Heart left ventricle (tissue), 16 donors: ENCODE measurements at regions not wholly inside any gene's neighbourhood (a gene's known extent, or its start where the extent isn't known, plus 50 kb on each side); places are given as distances from the start of the nearest gene placed in this dataset.
"Not testable (repeated sequence)": the region's sequence is repeated elsewhere in the genome, so short reads cannot be mapped to it uniquely, and the experiment has no call there.

Experiments
- ATAC-seq, 4 donors: fragments of 200-7000 bp; cut with Tn5 transposase; one replicate each; pipeline ENCODE4 v1.9.1; 2020 to 2022; ENCODE audit warnings: moderate library complexity in 4 of 4, mild to moderate bottlenecking in 3 of 4, moderate number of reproducible peaks in 1 of 4
- DNase-seq, 5 donors: peaks; one replicate each; pipeline ENCODE4 v3.0.0-alpha.2; 2020
- H3K27ac ChIP-seq, 12 donors: fragments of 200-600 bp; sonication (generic) in 4 of 12; one replicate each; pipeline versions ENCODE4 v1.5.0 to v1.8.0; 2016 to 2022; ENCODE audit warnings: mild to moderate bottlenecking in 2 of 12
- H3K27me3 ChIP-seq, 9 donors: fragments of 200-600 bp; sonication (generic) in 2 of 9; one replicate each; pipeline versions ENCODE4 v1.5.1 to v1.8.0; 2016 to 2022; ENCODE audit warnings: mild to moderate bottlenecking in 3 of 9
- H3K36me3 ChIP-seq, 9 donors: fragments of 200-600 bp; sonication (generic) in 2 of 9; one replicate each; pipeline versions ENCODE4 v1.5.0 to v1.8.0; 2018 to 2022; ENCODE audit warnings: mild to moderate bottlenecking in 2 of 9
- H3K4me1 ChIP-seq, 12 donors: fragments of 200-600 bp; sonication (generic) in 4 of 12; one replicate each; pipeline versions ENCODE4 v1.5.0 to v1.8.0; 2016 to 2022; ENCODE audit warnings: mild to moderate bottlenecking in 3 of 12
- H3K4me3 ChIP-seq, 12 donors: fragments of 200-600 bp; sonication (generic) in 4 of 12; one replicate each; pipeline versions ENCODE4 v1.5.0 to v1.8.0; 2017 to 2022; ENCODE audit warnings: mild to moderate bottlenecking in 9 of 12, moderate library complexity in 4 of 12
- H3K9me3 ChIP-seq, 12 donors: fragments of 200-600 bp; sonication (generic) in 4 of 12; one replicate each; pipeline versions ENCODE4 v1.5.0 to v1.8.0; 2016 to 2022; ENCODE audit warnings: mild to moderate bottlenecking in 1 of 12
- POLR2A ChIP-seq, 2 donors: fragments of 450-650 bp; IDR thresholded peaks; one replicate each; pipeline ENCODE4 v1.6.1; 2017; ENCODE audit warnings: antibody characterized with exemption in 2 of 2, mild to moderate bottlenecking in 2 of 2, moderate library complexity in 2 of 2
- WGBS, 4 donors: extraction: QIAGEN DNeasy Blood & Tissue Kit in 2 of 4; methylation state at CpG; one replicate each; pipeline versions ENCODE4 v1.1.5 to v1.1.7; 2013 to 2018; 5-methylcytosine and 5-hydroxymethylcytosine counted together
- intact Hi-C, 10 donors: fragments of 100-400 bp; cut with DNase I; formaldehyde crosslinking; loops; one replicate each; pipeline versions ENCODE4 v1.11.1 to v1.14.2; 2022
- TF ChIP-seq, protein P1 (sequence below), 12 donors: fragments of 200-600 bp; sonication (generic) in 4 of 12; IDR thresholded peaks; one replicate each; pipeline versions ENCODE4 v1.5.0 to v1.8.0; 2018 to 2022; ENCODE audit warnings: antibody characterized with exemption in 12 of 12, mild to moderate bottlenecking in 5 of 12
- donor health status: ischemic (EF 13 %, LVEDD 7.1; RV severe dilation, severe dysfunction).
- donor health status: healthy with polysubstance abuse.
- donor health status: DM: no; HTN: yes; CAD: no.
- donor health status: DM: no; HTN: no; CAD: no.
- donor health status: ischemic (EF 25% LVEDD 6.9; RV normal size, moderate dysfunction).
- donor health status: ischemic (EF 25% LVEDD 5.7; RV mildly dilated, moderate dysfunction).
- donor health status: healthy.
- donor health status: DM: yes; HTN: yes; CAD: no.
- donor health status: ischemic (EF 35%, LVEDD 5.7; RV mildly dilated, moderate dysfunction).
- donor health status: nonischemic (EF 11% LVEDD 7.7; RV severe dilation, severe dysfunction).
- donor health status: DM: yes; HTN: yes; CAD: no.
- donor health status: PGD.
- donor health status: ischemic (EF 29% LVEDD 5.4; RV normal size, mild dysfunction).
- donor health status: nonischemic (EF 23%, LVEDD 6.1; RV moderate dilation, normal function).

DNA sequence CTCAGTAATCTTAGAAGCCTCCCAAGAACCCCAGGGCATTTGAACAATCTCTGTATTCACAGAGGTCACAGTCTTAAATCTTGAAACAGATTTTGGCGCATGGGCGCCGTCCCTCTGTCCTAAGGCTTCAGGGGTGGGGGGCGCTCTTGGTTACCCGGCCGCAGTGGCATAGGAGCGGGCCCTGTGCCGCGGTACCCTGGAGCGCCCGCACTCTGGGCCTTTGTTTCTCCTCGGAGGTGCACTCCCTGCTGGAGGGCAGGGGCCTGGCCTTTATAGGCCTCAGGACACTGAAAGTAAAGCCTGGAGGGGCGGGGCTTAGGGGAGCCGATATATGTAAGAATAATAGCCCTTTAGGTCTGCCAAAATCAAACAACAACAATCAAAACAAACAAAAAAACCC is 197.3 kb upstream of the FOLH1 start:
- H3K4me3 ChIP-seq = no peak overlapping the region
- no peaks in the 10 kb centered on the region for H3K4me1 ChIP-seq
- 83 to 92% (median 90%) methylated on average over 14 of the region's 14 CpGs for WGBS, 4 donors
- H3K9me3 ChIP-seq = no peaks in the 10 kb centered on the region
- ATAC-seq = no peak
- no peak for TF ChIP-seq POLR2A (IDR thresholded peaks at IDR 0.05)
- TF ChIP-seq, protein P1, sequence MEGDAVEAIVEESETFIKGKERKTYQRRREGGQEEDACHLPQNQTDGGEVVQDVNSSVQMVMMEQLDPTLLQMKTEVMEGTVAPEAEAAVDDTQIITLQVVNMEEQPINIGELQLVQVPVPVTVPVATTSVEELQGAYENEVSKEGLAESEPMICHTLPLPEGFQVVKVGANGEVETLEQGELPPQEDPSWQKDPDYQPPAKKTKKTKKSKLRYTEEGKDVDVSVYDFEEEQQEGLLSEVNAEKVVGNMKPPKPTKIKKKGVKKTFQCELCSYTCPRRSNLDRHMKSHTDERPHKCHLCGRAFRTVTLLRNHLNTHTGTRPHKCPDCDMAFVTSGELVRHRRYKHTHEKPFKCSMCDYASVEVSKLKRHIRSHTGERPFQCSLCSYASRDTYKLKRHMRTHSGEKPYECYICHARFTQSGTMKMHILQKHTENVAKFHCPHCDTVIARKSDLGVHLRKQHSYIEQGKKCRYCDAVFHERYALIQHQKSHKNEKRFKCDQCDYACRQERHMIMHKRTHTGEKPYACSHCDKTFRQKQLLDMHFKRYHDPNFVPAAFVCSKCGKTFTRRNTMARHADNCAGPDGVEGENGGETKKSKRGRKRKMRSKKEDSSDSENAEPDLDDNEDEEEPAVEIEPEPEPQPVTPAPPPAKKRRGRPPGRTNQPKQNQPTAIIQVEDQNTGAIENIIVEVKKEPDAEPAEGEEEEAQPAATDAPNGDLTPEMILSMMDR (IDR thresholded peaks at IDR 0.05) = no peak
- no peak overlapping the region for H3K27ac ChIP-seq
- H3K36me3 ChIP-seq = no peaks in the 10 kb centered on the region
- intact Hi-C loops = no loop called here
- no peaks in the 10 kb centered on the region for H3K27me3 ChIP-seq
- DNase-seq = peak in 2 of 5 donors; percentile 15 to 16

DNA sequence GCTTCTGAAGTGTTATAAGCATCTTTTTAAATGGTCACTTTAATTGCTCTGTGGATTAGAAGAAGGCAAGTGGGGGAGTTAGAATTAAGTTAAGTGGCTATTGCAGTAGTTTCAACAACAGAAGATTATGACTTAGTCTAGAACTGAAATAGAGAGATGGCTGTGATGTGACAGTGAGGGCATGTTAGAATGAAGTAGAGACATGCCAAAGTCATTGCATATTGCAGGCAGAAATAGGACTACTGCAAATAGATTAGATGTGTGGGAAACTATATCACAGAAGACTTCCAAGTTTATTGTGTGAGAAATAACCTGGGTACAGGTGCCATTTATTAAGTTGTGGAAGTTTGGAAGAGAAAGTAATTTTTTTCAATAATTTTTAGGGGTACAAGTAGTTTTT is 187.4 kb upstream of the FOLH1 start:
- DNase-seq, H3K4me1 ChIP-seq, H3K9me3 ChIP-seq, intact Hi-C loops, H3K27ac ChIP-seq, H3K4me3 ChIP-seq, H3K27me3 ChIP-seq, H3K36me3 ChIP-seq: not testable (repeated sequence)
- ATAC-seq = peak in 1 of 4 donors; percentile 36

DNA sequence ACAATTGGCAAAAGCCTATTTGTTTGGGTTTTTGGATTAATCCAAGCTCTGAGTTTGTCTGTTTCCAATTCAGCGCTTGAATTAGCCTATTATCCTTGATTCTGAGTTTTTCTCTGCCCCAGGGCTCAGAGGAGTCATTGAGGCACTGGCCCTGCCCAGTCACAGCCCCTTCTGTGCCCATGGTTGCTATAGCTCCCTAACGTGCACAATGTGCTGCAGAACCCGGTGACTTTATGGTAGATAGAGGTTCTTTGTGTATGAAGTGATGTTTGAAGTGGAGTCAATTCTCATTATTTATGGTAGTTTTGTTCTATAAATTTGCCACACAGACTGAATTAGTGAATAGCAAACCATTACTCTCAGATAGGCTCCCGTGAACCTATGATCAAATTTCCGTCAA is 182.0 kb upstream of the FOLH1 start:
- 78 to 86% (median 82%) methylated on average over 5 of the region's 5 CpGs for whole genome bisulfite sequencing, 4 donors
- ATAC-seq, H3K4me1 ChIP-seq, H3K27ac ChIP-seq, H3K4me3 ChIP-seq, DNase-seq, H3K27me3 ChIP-seq, H3K36me3 ChIP-seq, intact Hi-C loops, H3K9me3 ChIP-seq: not testable (repeated sequence)

DNA sequence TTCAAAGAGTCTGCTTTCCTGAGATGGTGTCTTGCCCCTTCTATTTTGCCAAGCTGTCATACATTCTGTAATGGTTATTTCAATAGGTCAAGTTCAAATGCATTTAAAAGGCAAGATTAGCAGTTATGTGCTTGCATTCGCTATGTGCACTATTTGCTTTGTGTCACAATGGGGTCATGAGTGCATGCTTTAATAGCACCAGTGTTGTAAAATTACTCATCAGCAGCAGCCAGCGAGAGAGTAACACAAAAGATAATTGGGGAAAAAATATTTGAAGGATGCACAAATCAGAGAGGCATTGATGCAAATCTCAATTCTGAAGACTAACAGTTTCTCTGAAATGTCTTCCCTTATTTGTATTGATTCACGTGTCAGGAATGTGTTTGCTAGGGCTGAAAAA is 180.7 kb upstream of the FOLH1 start:
- H3K27me3 ChIP-seq, intact Hi-C loops, DNase-seq, H3K36me3 ChIP-seq, H3K4me1 ChIP-seq, H3K4me3 ChIP-seq, H3K27ac ChIP-seq, H3K9me3 ChIP-seq, ATAC-seq: not testable (repeated sequence)
- 59 to 72% (median 64%) methylated on average over 3 of the region's 3 CpGs for WGBS, 4 donors

DNA sequence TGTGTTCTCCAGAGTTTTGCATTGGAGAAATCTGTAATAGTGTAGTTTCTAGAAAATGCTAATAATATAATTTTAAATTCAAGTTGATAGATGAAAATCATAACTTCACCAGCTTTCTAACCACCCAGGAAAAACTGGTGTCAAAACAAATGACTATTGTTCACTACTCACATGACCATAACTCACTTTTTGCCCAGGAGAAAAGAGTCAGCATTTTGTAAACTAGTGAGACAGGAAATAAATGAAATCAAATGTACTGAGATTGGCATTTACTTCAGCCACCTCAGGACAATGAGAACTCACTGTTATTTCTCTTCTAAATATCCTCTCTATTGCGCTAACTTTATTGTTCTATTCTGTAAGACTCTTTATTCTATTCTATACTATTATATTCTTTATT is 176.0 kb upstream of the FOLH1 start:
- H3K4me3 ChIP-seq, intact Hi-C loops, H3K27ac ChIP-seq, ATAC-seq, H3K9me3 ChIP-seq, H3K36me3 ChIP-seq, H3K27me3 ChIP-seq, H3K4me1 ChIP-seq, DNase-seq: not testable (repeated sequence)
- 82 to 93% (median 89%) methylated on average over 1 of the region's 1 CpG for WGBS, 4 donors

DNA sequence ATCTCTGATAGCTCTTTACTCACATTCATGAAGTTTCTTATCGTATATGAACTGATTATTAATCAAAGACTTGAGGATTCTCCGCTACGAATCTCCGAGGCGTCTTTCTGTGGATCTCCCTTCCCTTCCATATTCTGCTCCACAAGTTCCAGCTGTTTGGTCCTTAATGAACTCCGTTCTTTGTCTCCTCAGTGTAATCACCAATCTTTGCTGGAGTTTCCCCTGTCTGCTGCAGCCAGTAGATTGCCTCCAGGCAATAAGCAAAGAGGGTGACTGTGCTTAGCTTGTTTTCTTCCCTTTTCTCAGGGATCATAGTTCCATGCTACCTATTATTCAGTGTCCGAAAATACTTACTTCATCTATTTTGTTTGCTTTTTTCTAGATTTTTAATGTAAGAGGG is 169.6 kb upstream of the FOLH1 start:
- no peak overlapping the region for H3K4me3 ChIP-seq
- 74 to 86% (median 80%) methylated on average over 7 of the region's 7 CpGs for WGBS, 4 donors
- no peak for DNase-seq
- peaks cover 0 to 8% (median 0%) of the 10 kb centered on the region in 12 donors for H3K4me1 ChIP-seq
- no peaks in the 10 kb centered on the region for H3K9me3 ChIP-seq
- no peaks in the 10 kb centered on the region for H3K36me3 ChIP-seq
- ATAC-seq = no peak
- H3K27me3 ChIP-seq = no peaks in the 10 kb centered on the region
- TF ChIP-seq POLR2A (IDR thresholded peaks at IDR 0.05) = no peak
- TF ChIP-seq, protein P1 (IDR thresholded peaks at IDR 0.05) = no peak
- no peak overlapping the region for H3K27ac ChIP-seq
- intact Hi-C loops = loop anchor here in 1 of 10 donors (10.0 kb wide), 1 partner anchor 153 kb away; no protein-coding TSS in a partner anchor

DNA sequence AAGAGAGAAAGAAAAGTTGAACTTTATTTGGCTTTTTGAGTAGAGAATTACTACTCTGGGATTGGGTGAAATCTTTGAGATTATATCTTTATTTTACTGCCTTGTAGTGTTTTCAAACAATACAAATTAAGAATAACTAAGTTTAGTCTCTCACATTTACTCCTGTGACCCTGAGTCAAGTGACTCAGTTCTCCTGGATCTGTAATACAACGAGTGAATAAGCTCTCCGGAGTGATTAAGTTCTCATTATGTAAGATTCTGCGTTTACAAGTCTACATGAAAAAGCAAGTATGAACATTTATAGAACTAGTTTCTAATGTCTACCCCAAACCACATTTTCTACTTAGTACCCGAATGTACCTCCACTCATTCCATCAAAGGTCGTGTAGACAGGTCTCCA is 165.5 kb upstream of the FOLH1 start:
- WGBS, 4 donors = 39 to 58% (median 56%) methylated on average over 5 of the region's 5 CpGs
- DNase-seq, H3K36me3 ChIP-seq, H3K4me3 ChIP-seq, H3K9me3 ChIP-seq, H3K27me3 ChIP-seq, ATAC-seq, H3K27ac ChIP-seq, H3K4me1 ChIP-seq: not testable (repeated sequence)
- intact Hi-C loops = loop anchor here in 2 of 10 donors (5.0 to 10.0 kb wide), 2 partner anchors 147 to 149 kb away; no protein-coding TSS in a partner anchor

DNA sequence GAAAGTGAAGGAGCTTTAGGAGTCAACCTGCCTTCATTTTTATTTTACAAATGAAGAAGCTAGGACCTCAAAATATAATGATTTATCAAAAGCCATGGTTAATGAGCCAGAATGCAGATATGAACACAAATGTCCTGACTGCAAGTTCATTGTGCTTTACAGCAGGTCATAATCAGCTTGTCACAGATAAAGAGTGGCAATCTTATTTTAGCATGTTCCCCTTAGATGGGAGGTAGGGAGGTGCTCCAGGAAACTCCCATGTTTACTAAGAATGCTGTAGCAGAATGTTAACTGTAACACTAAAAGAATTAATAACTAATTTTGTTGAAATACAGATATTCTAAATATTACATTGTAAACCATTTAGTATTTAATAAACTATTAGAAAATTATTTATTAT is 165.0 kb upstream of the FOLH1 start:
- not testable (repeated sequence) for ATAC-seq, H3K36me3 ChIP-seq
- intact Hi-C loops = loop anchor here in 2 of 10 donors (5.0 to 10.0 kb wide), 2 partner anchors 146 to 149 kb away; no protein-coding TSS in a partner anchor

More for the DNA sequence above, 165.0 kb upstream of the FOLH1 start:
- H3K27me3 ChIP-seq, DNase-seq, H3K4me1 ChIP-seq, H3K27ac ChIP-seq, H3K9me3 ChIP-seq, H3K4me3 ChIP-seq: not testable (repeated sequence)
